Right hindlimb (tissue), 1 donor: ENCODE measurements at regions not wholly inside any gene's neighbourhood (a gene's known extent, or its start where the extent isn't known, plus 50 kb on each side); places are given as distances from the start of the nearest gene placed in this dataset.

Experiments
- DNase-seq: peaks from one replicate; pipeline ENCODE4 v3.0.0-alpha.2; 2018

DNA sequence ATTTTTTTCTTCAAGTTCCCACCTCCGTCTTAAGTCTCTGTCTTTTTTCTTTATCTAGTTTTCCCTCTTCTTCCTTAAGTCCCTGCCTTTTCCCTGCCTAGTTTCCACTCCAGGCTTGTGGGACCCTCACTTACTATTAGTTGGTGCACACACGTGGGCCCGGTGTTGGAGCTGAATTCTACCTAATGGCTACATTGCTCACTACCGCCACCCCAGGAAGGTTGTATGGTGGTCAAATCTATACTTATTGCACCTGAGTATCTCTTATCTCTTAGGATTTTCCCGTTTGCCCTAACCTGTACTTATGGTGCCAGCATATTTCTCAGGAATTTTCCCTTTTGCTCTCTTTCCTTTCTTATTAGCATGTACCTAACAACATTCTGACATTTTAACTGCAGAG lies 692.8 kb downstream of the EPM2A start:
- DNase-seq: no peak

DNA sequence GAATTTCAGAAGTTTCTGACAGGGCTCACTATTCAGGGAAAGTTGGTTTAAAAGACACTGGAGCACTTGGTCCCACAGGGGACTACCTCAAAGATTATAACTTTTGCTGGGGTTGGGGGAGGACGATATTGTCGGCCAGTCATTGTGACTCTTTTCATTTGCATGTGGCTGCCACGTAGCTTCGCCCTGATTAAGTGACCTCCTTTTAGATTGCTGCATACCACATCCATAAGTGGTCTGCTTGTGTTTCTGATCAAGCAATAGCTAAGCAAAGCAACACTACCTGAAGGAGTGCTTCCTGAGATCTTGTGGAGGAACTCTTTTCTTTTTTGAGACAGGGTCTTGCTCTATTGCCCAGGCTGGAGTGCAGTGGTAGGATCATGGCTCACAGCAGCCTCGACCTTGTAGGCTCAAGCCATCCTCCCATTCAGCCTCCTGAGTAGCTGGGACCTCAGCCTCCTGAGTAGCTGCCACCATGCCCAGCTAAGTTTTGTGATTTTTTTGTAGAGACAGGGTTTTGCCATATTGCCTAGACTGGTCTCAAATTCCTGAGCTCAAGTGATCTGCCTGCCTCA lies 691.3 kb downstream of the EPM2A start:
- DNase-seq: no peak

DNA sequence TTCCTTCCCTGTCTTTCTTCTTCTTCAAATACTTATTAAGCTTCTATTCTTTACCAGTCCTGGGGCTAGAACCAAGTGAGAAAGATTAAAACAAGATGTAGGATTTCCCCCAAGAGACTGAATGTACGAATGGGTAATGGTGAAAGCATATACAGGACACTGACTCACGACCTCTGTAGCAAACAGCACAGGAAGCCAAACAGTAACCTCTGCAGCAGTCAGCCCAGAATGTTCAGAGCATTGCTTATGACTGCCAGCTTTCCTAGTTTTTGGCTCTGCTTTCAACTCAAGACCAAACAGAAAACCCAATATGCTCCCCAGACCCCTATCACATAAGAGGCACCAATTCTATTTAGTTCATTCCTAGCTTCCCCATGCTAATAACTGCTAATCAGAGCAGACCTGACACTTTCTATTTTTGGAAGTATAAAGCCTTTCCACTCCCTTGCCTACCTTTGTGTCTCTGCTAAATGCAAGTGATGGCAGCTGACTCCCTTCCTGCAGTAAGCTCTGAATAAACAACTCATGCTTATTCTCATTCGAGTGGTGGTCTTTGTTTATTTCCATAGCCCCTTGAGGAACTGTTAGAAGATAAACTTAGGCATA lies 690.6 kb downstream of the EPM2A start:
- no peak for DNase-seq

DNA sequence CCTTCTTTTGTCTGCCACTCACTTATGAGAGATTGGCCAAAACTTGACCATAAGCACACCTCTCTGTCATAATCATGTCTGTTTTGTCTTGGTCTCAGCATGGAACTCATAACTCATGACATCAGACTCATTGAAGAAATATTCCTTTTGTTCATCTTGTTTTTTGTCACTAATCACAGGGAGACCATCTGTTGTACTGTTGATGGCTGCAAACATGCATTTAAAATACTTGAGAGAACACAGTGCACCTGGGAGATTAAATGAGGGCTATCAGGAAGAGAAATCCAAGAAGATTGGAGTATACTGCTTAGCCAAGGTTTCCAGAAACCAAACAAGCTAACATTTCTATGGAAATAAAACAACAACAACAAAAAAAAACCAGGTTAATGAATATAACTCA lies 689.7 kb downstream of the EPM2A start:
- DNase-seq: no peak

DNA sequence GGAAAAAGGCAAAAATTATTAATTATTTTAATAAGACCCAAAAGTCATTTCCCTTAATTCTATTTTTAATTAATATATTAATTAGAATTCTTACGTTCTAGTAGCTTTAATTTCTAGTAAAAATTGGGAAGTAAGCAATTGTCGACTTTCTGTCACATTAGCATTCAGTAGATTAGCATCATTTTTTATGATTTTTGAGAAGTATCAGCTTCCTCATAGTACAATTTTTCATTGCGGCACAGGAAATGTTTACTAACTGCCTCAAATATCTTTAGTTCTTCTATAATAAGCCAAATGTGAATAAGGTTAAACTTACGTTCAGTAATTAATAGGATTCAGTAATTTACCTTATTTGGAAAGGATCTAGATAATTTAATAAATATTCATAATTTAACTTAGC lies 687.4 kb downstream of the EPM2A start:
- no peak for DNase-seq

DNA sequence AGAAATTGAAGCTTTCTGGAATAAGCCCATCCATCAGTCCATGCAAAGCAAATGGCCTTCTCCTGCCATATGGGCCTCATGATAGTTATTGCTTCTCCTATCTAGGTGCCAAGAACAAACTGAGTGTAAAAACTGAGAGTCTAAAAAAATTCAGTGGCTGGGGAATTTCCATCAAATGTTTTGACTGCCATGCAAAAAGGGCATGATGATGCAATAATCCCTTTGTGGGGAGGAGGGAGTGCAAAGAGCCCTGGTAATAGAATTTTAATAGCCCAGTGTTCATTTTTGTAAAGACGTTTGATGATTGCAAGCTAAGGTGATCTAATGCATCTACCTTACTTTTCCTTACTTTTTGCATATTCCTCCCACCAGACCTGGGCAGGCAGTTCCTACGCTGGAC lies 683.7 kb downstream of the EPM2A start:
- no peak for DNase-seq

DNA sequence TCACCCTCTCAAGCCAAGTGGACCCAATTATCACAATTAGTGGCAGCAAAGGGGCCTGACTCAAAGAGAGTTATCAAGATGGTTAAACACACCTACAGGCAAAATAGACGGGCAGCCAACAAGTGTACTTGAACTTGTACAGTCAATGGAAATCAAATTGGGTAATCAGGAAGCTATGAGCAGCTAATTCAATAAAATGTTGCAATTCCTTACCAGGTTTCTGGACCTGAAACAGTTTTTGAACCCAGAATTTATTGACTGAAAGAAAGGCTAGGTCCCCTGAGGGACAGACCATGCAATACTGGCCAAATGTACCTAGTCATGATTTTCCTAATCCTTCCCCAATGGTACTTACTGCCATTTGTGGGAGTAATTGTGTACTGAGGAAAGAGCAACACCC lies 679.8 kb downstream of the EPM2A start:
- DNase-seq: no peak

DNA sequence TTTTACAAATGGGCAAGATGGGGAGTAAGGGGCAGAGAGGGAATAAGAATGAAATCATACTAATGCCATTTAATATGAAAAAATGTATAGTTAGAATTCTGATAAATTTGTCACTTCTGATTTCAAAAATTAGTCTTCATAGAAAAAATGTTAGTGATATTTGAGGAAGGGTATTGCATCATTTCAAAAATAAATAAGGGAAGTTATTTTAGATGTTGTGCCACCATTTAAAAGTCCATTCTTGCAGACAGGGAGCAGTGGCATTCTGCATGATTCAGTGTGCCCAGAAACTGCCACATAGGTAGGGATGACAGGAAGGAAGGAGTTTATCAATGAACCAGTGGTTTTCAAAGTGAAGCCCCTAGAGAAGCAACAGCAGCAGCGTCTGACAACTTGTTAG lies 674.6 kb downstream of the EPM2A start:
- DNase-seq: no peak

DNA sequence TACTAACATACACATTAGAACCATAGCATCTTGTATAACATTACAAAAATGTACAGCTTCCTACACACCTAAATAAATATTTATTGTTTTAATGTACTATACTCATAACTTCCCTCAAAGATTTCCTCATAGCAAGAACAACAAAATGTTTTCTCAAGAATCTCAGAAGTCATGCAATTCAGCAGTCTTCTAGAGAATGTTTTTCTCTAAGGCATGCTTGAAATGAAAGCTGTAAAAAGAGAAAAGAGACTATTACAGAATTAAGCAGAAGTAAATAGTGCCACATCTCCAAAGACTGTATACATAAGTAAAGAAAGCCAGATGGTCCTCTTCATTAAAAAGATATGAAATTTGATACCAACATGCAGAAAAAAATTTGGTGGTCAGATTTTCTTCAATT lies 672.2 kb downstream of the EPM2A start:
- no peak for DNase-seq

DNA sequence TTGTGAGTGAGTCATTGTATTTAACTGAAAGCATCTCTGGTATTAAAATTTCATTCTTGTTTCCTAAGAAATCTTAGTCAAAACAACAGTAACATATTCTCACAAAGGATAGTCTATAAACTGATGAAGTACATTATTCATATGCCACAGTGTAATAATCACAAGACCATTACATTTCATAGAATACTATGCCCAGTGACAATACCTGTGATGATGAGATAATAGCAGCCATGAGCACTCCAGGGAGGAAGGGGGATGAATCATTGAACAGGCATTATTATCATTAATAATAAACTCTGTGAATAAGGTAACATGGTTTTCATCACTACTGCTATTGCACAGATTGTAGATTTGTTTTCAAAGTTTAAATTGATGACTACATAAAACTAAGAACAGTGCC lies 667.9 kb downstream of the EPM2A start:
- no peak for DNase-seq

DNA sequence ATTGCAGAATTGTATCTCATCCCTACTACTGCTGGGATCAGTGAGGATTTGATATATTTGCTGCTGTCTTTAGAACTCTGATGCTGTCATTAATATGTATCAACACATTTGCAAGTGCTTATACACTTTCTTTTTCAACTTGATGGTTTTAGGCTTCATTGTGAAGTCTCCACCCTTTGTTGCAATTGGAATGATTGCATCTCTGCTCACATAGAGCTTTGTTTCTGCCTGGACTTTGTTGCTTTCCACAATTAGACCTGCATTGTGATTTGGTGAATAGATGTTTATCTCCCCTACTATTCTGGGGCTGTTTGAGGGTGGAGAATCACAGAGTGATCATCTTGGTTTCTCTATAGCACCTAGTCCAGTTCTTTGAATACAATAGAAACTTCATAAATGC lies 666.7 kb downstream of the EPM2A start:
- no peak for DNase-seq

DNA sequence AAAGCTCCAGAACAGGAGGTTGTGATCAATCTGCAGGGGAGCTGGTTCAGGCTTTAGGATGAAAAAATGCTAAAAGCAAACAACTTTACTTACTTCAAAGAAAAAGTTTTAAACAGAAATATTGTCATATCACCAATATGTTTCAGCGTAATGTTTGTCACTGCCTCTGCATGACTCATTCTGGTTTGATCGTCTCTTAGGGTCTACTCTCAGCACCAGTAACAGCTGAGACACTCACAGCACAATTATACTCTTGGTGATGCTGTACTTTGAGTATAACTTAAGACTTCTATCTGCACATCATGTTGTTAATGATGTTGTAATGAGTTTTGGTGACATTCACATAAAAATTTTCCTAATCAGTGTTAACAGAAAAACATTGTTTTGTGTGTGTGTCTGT lies 665.4 kb downstream of the EPM2A start:
- no peak for DNase-seq

DNA sequence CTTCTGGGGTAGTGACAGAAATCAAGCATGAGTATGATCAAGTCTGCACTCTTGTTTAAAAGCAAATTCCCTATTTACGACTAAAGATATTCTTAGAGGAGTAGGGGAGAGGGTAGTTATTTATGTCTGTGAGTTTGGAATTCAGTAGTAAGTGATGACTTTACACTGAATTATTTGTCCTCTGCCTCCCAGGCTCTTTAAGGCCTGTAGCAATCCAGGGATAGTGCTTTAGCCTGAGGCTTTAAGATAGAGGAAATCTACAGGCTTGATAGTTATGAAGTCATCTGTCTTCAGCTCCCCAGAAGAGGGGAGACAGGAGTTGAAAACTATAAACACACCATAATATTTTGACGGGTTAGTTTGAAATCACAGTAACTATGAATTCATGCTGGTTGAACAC lies 664.5 kb downstream of the EPM2A start:
- no peak for DNase-seq

DNA sequence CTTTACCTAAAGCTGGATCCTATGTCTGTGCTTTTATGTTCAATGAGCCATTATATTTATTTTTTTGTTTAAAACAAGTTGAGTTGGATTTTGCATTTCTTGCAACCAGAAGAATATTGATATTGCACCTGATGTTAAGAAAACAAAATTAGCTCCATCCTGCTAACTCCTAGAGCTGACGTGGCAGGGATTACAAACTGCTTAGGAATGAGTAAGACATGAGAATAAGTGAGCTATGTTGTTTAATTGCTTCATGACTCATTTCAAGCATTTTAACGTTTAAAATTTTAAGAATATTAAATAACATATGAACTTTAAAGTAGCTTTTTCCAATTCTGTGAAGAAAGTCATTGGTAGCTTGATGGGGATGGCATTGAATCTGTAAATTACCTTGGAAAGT lies 663.5 kb downstream of the EPM2A start:
- DNase-seq: no peak

DNA sequence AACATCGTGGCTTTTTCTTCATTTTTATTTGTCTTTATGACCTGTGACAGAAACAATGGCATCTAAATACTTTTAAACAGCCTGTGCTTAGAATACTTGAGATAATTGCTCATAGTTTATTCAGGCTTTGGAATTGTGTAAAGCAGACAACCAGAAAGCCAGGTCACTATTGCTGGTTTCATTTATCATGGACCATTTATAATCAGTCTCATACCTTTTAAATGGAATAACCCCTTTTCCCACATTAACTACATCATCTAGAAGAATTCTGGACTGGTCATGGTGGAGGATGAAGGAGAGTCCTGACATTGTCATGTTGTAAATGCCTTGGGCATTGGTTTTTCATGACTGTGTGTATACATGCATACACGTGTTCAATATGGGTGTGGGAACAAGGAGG lies 661.5 kb downstream of the EPM2A start:
- DNase-seq: no peak

DNA sequence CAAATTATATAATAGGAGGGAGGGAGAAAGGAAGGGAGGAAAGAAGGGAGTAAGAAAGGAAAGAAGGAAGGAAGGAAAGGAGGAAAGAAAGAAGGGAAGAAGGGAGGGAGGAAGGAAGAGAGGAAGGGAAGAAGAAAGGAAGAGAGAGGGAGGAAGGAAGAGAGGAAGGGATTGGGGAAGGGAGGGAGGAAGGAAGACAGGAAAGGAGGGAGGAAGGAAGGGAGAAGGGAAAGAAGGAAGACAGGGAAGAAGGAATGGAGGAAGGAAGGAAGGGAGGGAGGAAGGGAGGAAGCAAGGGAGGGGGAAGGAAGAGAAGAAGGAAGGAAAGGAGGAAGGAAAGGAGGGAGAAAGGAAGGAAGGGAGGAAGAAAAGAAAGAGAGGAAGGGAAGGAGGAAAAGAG lies 660.5 kb downstream of the EPM2A start:
- no peak for DNase-seq

DNA sequence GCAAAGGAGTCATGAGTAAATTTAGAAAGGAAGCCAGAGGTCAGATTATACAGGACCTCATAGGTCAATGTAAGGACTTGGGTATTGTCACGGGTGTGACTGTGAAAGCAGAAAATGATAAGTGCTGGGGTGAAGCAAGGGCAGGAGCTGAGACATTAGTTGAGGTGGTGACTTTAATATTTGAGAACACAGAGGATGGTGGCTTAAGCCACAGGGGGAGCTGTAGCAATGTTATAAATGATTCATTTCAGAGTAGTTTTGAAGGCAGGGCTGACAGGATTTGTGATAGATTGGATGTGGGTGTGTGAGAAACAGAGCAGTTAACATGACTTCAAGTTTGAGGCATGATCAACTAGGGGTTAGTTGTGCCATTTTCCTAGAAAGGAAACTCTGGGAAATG lies 659.9 kb downstream of the EPM2A start:
- no peak for DNase-seq

DNA sequence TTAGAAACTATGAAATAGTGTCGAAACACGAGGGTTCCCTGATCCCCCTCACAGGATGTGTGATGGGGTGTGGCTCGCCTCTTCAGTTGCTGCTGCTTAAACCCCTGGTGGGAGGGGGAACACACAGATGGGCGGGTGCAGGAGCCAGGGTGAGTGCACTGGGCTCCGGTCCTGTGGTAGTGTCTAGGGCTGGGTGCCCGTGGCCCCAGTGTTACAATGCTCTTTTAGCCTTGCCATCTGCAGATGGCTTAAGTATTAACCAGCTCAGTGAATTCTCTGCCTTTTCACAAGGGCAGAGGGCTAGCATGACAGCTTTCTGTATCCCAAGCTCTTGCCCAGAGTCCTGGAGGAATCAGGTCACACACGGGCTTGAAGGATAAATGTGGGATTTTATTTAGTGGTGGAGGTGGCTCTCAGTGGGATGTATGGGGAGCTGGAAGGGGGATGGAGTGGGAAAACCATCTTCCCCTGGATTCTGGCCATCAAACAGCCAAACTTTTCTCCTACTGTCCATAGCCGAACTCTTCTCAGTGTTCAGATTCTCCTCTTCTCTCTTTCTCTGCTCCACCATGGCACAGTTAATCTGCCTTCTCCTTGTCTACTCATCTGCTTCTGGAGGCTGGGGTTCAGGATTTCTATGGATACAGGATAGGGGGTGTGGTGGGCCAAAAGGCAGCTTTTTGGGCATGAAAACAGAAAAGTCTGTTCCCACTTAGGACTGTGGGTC lies 659.0 kb downstream of the EPM2A start:
- no peak for DNase-seq

DNA sequence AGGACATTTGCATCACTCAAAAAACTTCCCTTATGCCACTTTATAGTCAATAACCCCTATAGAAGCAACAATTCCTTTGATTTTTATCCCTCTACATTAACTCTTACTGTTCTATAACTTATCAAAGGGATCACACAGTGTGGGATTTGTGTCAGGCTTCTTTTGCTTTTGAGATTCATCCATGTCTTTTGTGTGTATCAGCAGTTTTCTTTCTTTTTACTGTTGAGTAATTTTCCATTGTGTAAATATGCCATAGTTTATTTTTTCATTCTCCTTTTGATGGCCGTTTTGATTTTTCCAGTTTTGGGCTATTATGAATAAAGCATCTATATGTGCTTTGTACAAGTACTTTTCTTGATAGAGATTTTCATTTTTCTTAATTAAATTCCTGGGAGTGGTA lies 657.9 kb downstream of the EPM2A start:
- no peak for DNase-seq

DNA sequence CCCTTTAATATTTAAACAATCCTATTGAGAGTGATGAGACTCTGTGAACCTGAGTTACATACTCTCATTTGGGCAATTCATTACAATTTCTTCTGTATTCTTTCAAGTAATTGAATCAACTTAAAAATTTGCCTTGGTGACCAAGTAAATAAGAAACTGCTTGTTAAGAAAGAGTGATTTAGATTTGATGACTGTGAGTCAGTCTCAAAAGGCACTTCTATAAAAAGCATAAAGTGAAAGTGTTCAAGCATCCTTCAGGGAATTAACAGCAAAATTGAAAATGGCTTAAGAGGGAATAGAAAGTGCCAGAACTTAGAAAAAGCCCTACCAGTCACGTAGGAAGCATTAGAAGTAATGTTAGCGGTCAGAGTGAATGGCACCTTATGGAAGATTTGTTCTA lies 654.7 kb downstream of the EPM2A start:
- no peak for DNase-seq

DNA sequence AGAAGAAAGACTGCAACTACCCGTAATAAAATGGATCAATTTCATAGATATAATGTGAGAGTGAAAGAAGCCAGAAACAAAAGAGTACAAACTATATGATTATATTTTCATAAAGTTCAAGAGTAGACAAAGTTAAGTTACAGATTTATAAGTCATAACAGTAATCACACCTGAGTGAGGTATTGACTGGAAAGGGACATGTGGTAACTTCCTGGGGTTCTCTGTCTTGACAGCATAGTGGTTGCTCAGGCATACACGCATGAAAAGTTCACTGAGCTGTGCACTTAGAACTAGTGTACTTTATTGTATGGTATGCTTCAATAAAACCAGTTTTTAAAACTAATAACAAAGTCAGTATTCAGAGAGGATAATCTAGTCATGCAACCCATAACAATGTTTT lies 653.6 kb downstream of the EPM2A start:
- DNase-seq: no peak

DNA sequence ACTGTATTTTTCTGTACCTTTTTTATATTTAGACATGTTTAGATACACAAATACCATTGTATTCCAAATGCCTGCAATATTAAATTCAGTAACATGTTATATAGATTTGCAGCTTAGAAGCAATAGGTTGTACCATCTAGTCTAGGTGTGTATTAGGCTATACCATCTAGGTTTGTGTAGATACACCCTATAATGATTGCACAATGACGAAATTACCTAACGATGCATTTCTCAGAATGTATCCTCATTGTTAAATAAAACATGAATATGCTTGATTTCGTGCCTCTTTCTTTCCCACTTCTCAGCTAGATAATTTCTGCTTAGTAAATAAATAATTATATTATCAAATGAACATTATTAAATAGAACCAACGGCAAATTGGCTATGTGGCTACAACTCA lies 653.0 kb downstream of the EPM2A start:
- no peak for DNase-seq

DNA sequence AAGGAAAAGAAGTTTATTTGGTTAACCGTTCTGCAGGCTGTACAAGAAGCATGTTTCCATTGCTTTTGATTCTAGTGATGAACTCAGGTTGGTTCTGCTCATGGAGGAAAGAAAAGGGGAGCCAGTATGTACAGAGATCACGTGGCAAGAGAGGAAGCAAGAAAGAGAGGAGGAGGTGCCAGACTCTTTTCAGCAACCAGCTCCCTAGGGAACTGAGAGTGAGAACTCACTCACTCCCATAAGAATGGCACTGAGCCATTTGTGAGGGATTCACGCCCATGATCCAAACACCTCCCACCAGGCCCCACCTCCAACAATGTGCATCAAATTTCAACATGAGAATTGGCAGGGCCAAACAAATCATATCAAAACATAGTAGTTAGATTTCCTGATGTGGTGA lies 649.1 kb downstream of the EPM2A start:
- DNase-seq: peak; percentile 20

DNA sequence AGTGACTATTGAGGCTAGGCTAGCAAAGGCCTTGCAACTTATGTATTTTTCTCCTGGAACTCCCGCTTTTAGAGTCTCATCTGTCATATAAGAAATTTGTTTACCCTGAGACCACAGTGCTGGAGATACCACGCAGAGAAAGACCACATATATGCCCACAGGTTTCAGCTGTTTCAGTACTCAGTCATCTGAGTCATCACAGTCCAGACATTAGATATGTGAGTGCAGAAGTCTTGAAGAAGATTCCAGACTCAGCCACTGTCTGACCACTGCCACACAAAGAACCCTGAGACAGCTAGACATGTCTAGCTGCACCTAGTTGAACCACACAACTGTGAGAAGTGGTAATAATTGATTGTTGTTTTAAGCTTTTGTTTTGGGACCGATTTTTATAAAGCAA lies 648.3 kb downstream of the EPM2A start:
- DNase-seq: no peak
